HepG2 (cell line): ENCODE measurements at regions not wholly inside any gene's neighbourhood (a gene's known extent, or its start where the extent isn't known, plus 50 kb on each side); places are given as distances from the start of the nearest gene placed in this dataset.

Experiments
- ATAC-seq: fragments of 200-7000 bp; cut with Tn5 transposase; 3 replicates; pipeline ENCODE4 v1.9.1; 2020; ENCODE audit warnings: mild to moderate bottlenecking, moderate library complexity
- BruUV-seq: library from RNA; stranded (reverse); fragments of 400-500 nt; replicated peaks from 2 replicates; lab custom pipeline; 2021; lab: Mats Ljungman, UMichigan
- CTCF ChIA-PET: fragments of 300-600 bp; formaldehyde crosslinking; extraction: SDS; loops from one replicate; lab custom pipeline; 2021; ENCODE audit warnings: low total read pairs, inconsistent platforms, low intra/inter-chr PET ratio; lab: Yijun Ruan, JAX
- POLR2A ChIA-PET: fragments of 350-600 bp; sonication (Branson Sonifier 250); formaldehyde crosslinking; loops from one replicate; lab custom pipeline; 2020; ENCODE audit warnings: antibody characterized with exemption, inconsistent platforms; lab: Yijun Ruan, JAX
- DNase-seq: peaks from one replicate; pipeline ENCODE4 v3.0.0-alpha.2; 2015; ENCODE audit warnings: low spot score
- FAIRE-seq: peaks from 3 replicates; lab custom pipeline; 2011; peaks lifted over from hg19 to GRCh38; lab: Jason Lieb, UNC
- H2AFZ ChIP-seq: one replicate; pipeline ENCODE4 v1.6.1; 2011; ENCODE audit warnings: low read length, inconsistent platforms
- H3K27ac ChIP-seq: fragments of 300-600 bp; 3 replicates; pipeline ENCODE4 v1.8.0; 2011; ENCODE audit warnings: mixed run types, mild to moderate bottlenecking, mixed read lengths, low read length, inconsistent platforms; ENCODE audit not compliant: insufficient read depth; ENCODE audit errors: extremely low read length
- H3K27me3 ChIP-seq, 2 experiments: fragments of 200-600 bp in 1 of 2; 2 replicates in 1 of 2; 3 replicates in 1 of 2; pipeline versions ENCODE4 v1.6.0 to v1.8.0; 2011; ENCODE audit warnings: low read length in 2 of 2, mild to moderate bottlenecking in 2 of 2, moderate library complexity in 2 of 2, inconsistent platforms in 1 of 2; ENCODE audit not compliant: insufficient read depth in 2 of 2, control insufficient read depth in 1 of 2
- H3K36me3 ChIP-seq, 2 experiments: fragments of 200-600 bp in 1 of 2; replicated peaks in 1 of 2; 2 replicates in 1 of 2; 3 replicates in 1 of 2; pipeline versions ENCODE4 v1.5.1 to v1.8.0; 2011; ENCODE audit warnings: low read length in 2 of 2, inconsistent platforms in 1 of 2; ENCODE audit not compliant: insufficient read depth in 2 of 2, control insufficient read depth in 1 of 2
- H3K4me1 ChIP-seq: 2 replicates; pipeline ENCODE4 v1.5.1; 2012; ENCODE audit warnings: low read length, inconsistent platforms; ENCODE audit not compliant: insufficient read depth
- H3K4me2 ChIP-seq: 2 replicates; pipeline ENCODE4 v1.6.0; 2011; ENCODE audit warnings: low read depth, low read length, inconsistent platforms
- H3K4me3 ChIP-seq, 3 experiments: fragments of 200-600 bp in 1 of 3; sonication (generic), shearing (Covaris generic) in 1 of 3; replicated peaks in 1 of 3; 2 replicates each; pipeline ENCODE4 v1.5.1; 2011 to 2016; ENCODE audit warnings: low read length in 3 of 3, inconsistent platforms in 2 of 3, low read depth in 2 of 3, mild to moderate bottlenecking in 2 of 3, control low read depth in 1 of 3, mixed read lengths in 1 of 3; ENCODE audit not compliant: insufficient read depth in 1 of 3
- H3K79me2 ChIP-seq: one replicate; pipeline ENCODE4 v1.6.1; 2011; ENCODE audit warnings: low read length, inconsistent platforms; ENCODE audit not compliant: insufficient read depth
- H3K9ac ChIP-seq: 2 replicates; pipeline ENCODE4 v1.6.0; 2011; ENCODE audit warnings: mild to moderate bottlenecking, low read depth, low read length, inconsistent platforms; ENCODE audit not compliant: insufficient read depth
- H3K9me3 ChIP-seq: 2 replicates; pipeline ENCODE4 v1.5.1; 2012; ENCODE audit warnings: mild to moderate bottlenecking, low read length
- H4K20me1 ChIP-seq: 2 replicates; pipeline ENCODE4 v1.6.0; 2011; ENCODE audit warnings: inconsistent platforms, mild to moderate bottlenecking, low read length, moderate library complexity; ENCODE audit not compliant: insufficient read depth
- ARID2 ChIP-seq: sonication (generic); formaldehyde crosslinking; IDR thresholded peaks from 2 replicates; pipeline ENCODE4 v1.8.1; 2022; ENCODE audit warnings: mild to moderate bottlenecking, missing genetic modification reagents, borderline replicate concordance
- BRCA1 ChIP-seq: sonication (generic); formaldehyde crosslinking; IDR thresholded peaks from 2 replicates; pipeline ENCODE4 v1.4.0; 2020; ENCODE audit warnings: missing genetic modification reagents
- KLF6 ChIP-seq: IDR thresholded peaks from 2 replicates; pipeline ENCODE4 v1.8.0; 2016; ENCODE audit warnings: missing biosample characterization, missing genetic modification reagents
- SRF ChIP-seq: IDR thresholded peaks from 2 replicates; pipeline ENCODE4 v1.6.1; 2011; ENCODE audit warnings: mild to moderate bottlenecking, low read depth, low read length, moderate library complexity
- ZNF251 ChIP-seq: sonication (generic); formaldehyde crosslinking; IDR thresholded peaks from 2 replicates; pipeline ENCODE4 v1.9.0; 2021; ENCODE audit warnings: mild to moderate bottlenecking, missing genetic modification reagents
- ZNF644 ChIP-seq: IDR thresholded peaks from 2 replicates; pipeline ENCODE4 v1.6.1; 2016; ENCODE audit warnings: low read depth
- WGBS: methylation state at CpG from one replicate; pipeline ENCODE4 v1.1.6; 2017; ENCODE audit warnings: low lambda C conversion rate; 5-methylcytosine and 5-hydroxymethylcytosine counted together
- in situ Hi-C: cut with HindIII; loops from 2 replicates; pipeline ENCODE4 v1.10.0; 2017; ENCODE audit warnings: low pct_unique_long_range_greater_than_20kb; ENCODE audit not compliant: extremely low pct_ligation_motif_present
- intact Hi-C: fragments of 100-400 bp; cut with micrococcal nuclease; formaldehyde crosslinking; loops from one replicate; pipeline ENCODE4 v1.10.0; 2022; ENCODE audit not compliant: unreplicated experiment
- TF ChIP-seq, protein P1 (sequence below): sonication (generic); formaldehyde crosslinking; IDR thresholded peaks from 2 replicates; pipeline ENCODE4 v1.5.0; 2020; ENCODE audit warnings: mild to moderate bottlenecking, missing genetic modification reagents, moderate library complexity
- TF ChIP-seq, protein P2 (sequence below): sonication (generic); formaldehyde crosslinking; IDR thresholded peaks from 2 replicates; pipeline ENCODE4 v1.4.0; 2020; ENCODE audit warnings: mild to moderate bottlenecking, missing genetic modification reagents, borderline replicate concordance
- TF ChIP-seq, protein P3 (sequence below): sonication (generic); formaldehyde crosslinking; IDR thresholded peaks from 2 replicates; pipeline ENCODE4 v1.5.0; 2020; ENCODE audit warnings: mild to moderate bottlenecking, low read depth, missing genetic modification reagents, borderline replicate concordance
- TF ChIP-seq, protein P4 (sequence below): IDR thresholded peaks from 2 replicates; pipeline ENCODE4 v1.6.1; 2012; ENCODE audit warnings: low read length, improper control_type of control experiment
- TF ChIP-seq, protein P5 (sequence below): IDR thresholded peaks from 2 replicates; pipeline ENCODE4 v1.4.0; 2020; ENCODE audit warnings: mild to moderate bottlenecking, missing genetic modification reagents

DNA sequence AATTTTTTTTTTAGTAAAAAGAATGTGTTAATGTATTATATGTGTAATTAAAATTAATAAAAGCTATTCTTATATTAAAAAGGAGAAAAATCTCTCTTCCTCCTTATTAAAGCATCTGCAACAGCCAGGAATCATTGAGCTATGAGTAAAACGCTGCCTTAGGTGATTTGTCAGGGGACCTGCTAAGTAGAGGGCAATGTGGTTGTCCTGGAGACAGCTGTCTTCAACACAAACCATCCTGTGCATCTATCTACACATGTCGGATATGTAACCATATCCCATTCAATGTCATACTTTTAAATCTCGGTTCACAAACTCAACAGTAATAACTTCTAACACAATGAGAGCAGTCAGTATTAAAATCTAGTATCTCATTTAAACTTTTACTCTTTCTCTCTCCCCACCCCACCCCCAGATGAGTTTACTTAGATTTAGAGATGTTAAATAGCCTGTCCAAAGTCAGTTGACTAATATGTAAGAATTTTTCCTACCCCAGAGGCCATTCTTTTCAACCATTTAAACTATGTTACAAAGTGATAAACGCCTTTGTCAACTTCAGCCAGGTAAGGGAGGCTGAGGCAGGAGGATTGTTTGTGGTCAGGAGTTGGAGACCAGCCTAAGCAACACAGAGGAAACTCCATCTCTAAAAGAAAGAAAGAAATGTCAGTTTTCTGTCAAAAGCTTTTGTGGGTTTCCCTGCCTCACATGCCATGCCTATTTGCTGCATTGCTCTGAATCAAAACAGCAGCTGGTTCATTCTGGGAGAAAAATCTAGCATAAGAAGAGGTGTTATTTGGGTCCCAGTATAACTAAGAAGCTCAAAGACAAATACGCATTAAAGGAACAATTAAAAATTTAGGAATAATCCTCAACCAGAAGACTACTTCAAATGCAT, 413.7 kb upstream of the CCDC196 start:
- Histone ChIP-seq H3K36me3 (no peaks in the 10 kb centered on the region), H4K20me1 (no peaks in the 10 kb centered on the region), H3K79me2 (no peaks in the 10 kb centered on the region), H3K9ac (no peak overlapping the region), H3K4me2 (no peak overlapping the region), H2AFZ (no peak overlapping the region), H3K9me3 (no peaks in the 10 kb centered on the region), H3K27ac (no peak overlapping the region), H3K27me3 (peaks cover 0 to 28% of the 10 kb centered on the region in 2 experiments; a peak in 3 of 5 replicates), H3K4me1 (no peaks in the 10 kb centered on the region), H3K4me3 (no peak overlapping the region)
- ChIA-PET POLR2A (no interaction called here), CTCF (no interaction called here)
- ATAC-seq (no peak), DNase-seq (no peak), FAIRE-seq (no peak)
- WGBS = 15% methylated on average over 5 of the region's 5 CpGs
- in situ Hi-C loops (loop anchor here (5.0 kb wide), 1 partner anchor 905 kb away; no protein-coding TSS in a partner anchor), intact Hi-C loops (loop anchor here (5.0 to 10.0 kb wide), 2 partner anchors 115 to 658 kb away; partner anchors contain the start of gene FUT8)
- no TSS peak for BruUV-seq
- TF ChIP-seq BRCA1 (no peak), KLF6 (CRISPR knock-in tag) (no peak), ZNF644 (no peak), ARID2 (no peak), ZNF251 (CRISPR knock-in tag) (no peak), SRF (no peak)
- TF ChIP-seq, protein P1, sequence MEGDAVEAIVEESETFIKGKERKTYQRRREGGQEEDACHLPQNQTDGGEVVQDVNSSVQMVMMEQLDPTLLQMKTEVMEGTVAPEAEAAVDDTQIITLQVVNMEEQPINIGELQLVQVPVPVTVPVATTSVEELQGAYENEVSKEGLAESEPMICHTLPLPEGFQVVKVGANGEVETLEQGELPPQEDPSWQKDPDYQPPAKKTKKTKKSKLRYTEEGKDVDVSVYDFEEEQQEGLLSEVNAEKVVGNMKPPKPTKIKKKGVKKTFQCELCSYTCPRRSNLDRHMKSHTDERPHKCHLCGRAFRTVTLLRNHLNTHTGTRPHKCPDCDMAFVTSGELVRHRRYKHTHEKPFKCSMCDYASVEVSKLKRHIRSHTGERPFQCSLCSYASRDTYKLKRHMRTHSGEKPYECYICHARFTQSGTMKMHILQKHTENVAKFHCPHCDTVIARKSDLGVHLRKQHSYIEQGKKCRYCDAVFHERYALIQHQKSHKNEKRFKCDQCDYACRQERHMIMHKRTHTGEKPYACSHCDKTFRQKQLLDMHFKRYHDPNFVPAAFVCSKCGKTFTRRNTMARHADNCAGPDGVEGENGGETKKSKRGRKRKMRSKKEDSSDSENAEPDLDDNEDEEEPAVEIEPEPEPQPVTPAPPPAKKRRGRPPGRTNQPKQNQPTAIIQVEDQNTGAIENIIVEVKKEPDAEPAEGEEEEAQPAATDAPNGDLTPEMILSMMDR (CRISPR knock-in tag) = no peak
- TF ChIP-seq, protein P2, sequence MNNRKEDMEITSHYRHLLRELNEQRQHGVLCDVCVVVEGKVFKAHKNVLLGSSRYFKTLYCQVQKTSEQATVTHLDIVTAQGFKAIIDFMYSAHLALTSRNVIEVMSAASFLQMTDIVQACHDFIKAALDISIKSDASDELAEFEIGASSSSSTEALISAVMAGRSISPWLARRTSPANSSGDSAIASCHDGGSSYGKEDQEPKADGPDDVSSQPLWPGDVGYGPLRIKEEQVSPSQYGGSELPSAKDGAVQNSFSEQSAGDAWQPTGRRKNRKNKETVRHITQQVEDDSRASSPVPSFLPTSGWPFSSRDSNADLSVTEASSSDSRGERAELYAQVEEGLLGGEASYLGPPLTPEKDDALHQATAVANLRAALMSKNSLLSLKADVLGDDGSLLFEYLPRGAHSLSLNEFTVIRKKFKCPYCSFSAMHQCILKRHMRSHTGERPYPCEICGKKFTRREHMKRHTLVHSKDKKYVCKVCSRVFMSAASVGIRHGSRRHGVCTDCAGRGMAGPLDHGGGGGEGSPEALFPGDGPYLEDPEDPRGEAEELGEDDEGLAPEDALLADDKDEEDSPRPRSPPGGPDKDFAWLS (CRISPR knock-in tag) = no peak
- TF ChIP-seq, protein P3, sequence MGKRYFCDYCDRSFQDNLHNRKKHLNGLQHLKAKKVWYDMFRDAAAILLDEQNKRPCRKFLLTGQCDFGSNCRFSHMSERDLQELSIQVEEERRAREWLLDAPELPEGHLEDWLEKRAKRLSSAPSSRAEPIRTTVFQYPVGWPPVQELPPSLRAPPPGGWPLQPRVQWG (CRISPR knock-in tag) = no peak
- TF ChIP-seq, protein P4, sequence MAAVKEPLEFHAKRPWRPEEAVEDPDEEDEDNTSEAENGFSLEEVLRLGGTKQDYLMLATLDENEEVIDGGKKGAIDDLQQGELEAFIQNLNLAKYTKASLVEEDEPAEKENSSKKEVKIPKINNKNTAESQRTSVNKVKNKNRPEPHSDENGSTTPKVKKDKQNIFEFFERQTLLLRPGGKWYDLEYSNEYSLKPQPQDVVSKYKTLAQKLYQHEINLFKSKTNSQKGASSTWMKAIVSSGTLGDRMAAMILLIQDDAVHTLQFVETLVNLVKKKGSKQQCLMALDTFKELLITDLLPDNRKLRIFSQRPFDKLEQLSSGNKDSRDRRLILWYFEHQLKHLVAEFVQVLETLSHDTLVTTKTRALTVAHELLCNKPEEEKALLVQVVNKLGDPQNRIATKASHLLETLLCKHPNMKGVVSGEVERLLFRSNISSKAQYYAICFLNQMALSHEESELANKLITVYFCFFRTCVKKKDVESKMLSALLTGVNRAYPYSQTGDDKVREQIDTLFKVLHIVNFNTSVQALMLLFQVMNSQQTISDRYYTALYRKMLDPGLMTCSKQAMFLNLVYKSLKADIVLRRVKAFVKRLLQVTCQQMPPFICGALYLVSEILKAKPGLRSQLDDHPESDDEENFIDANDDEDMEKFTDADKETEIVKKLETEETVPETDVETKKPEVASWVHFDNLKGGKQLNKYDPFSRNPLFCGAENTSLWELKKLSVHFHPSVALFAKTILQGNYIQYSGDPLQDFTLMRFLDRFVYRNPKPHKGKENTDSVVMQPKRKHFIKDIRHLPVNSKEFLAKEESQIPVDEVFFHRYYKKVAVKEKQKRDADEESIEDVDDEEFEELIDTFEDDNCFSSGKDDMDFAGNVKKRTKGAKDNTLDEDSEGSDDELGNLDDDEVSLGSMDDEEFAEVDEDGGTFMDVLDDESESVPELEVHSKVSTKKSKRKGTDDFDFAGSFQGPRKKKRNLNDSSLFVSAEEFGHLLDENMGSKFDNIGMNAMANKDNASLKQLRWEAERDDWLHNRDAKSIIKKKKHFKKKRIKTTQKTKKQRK = no peak
- TF ChIP-seq, protein P5, sequence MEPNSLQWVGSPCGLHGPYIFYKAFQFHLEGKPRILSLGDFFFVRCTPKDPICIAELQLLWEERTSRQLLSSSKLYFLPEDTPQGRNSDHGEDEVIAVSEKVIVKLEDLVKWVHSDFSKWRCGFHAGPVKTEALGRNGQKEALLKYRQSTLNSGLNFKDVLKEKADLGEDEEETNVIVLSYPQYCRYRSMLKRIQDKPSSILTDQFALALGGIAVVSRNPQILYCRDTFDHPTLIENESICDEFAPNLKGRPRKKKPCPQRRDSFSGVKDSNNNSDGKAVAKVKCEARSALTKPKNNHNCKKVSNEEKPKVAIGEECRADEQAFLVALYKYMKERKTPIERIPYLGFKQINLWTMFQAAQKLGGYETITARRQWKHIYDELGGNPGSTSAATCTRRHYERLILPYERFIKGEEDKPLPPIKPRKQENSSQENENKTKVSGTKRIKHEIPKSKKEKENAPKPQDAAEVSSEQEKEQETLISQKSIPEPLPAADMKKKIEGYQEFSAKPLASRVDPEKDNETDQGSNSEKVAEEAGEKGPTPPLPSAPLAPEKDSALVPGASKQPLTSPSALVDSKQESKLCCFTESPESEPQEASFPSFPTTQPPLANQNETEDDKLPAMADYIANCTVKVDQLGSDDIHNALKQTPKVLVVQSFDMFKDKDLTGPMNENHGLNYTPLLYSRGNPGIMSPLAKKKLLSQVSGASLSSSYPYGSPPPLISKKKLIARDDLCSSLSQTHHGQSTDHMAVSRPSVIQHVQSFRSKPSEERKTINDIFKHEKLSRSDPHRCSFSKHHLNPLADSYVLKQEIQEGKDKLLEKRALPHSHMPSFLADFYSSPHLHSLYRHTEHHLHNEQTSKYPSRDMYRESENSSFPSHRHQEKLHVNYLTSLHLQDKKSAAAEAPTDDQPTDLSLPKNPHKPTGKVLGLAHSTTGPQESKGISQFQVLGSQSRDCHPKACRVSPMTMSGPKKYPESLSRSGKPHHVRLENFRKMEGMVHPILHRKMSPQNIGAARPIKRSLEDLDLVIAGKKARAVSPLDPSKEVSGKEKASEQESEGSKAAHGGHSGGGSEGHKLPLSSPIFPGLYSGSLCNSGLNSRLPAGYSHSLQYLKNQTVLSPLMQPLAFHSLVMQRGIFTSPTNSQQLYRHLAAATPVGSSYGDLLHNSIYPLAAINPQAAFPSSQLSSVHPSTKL (CRISPR knock-in tag) = no peak
